ENCODE measurements at regions not wholly inside any gene's neighbourhood (a gene's known extent, or its start where the extent isn't known, plus 50 kb on each side); places are given as distances from the start of the nearest gene placed in this dataset.

- H4K5ac ChIP-seq (ENCODE audit: low read length) = no peak overlapping the region
- H3K79me1 ChIP-seq (ENCODE audit: low read length) = no peaks in the 10 kb centered on the region
- H3K79me2 ChIP-seq (ENCODE audit: control insufficient read depth, insufficient read depth, low read length) = no peaks in the 10 kb centered on the region
- H3K4ac ChIP-seq (ENCODE audit: low read depth, low read length) = no peak overlapping the region
- H3K18ac ChIP-seq (ENCODE audit: low read length) = no peak overlapping the region
- no peaks in the 10 kb centered on the region for H3K27me3 ChIP-seq (ENCODE audit: insufficient read depth, low read length, poor library complexity)
- H2BK15ac ChIP-seq (replicated peaks; ENCODE audit: low read depth) = no peak overlapping the region
- no CpG with 5 or more reads among the region's 2 CpGs for WGBS (ENCODE audit: extremely low coverage, insufficient coverage, low lambda C conversion rate)
- no peak overlapping the region for H3K4me3 ChIP-seq (ENCODE audit: low read length)
- no peak overlapping the region for H3K27ac ChIP-seq (ENCODE audit: low read depth, low read length)
- no peak overlapping the region for H3K4me2 ChIP-seq (ENCODE audit: low read length)
- no peak for DNase-seq
- no peaks in the 10 kb centered on the region for H3K36me3 ChIP-seq (ENCODE audit: control insufficient read depth, insufficient read depth, low read length)
- H2BK5ac ChIP-seq (ENCODE audit: low read length) = no peak overlapping the region
- no peak overlapping the region for H3K23ac ChIP-seq (ENCODE audit: low read length)
- H3K4me1 ChIP-seq (ENCODE audit: control insufficient read depth, low read depth, low read length) = no peaks in the 10 kb centered on the region
- no peak overlapping the region for H3K9ac ChIP-seq (ENCODE audit: low read length)
- no peak overlapping the region for H2AK5ac ChIP-seq (ENCODE audit: low read length)
- no peak overlapping the region for H3K56ac ChIP-seq (ENCODE audit: low read length)
- no peak overlapping the region for H4K8ac ChIP-seq (ENCODE audit: low read depth, low read length)
- no peak overlapping the region for H2BK120ac ChIP-seq (ENCODE audit: low read depth, low read length)
These were observed 334.1 kb upstream of the MAN1A1 start for GRCh38 chr6:119683671-119684070.

GRCh38 chr6:119683031-119683430 lies 333.5 kb upstream of the MAN1A1 start:
- H3K4me2 ChIP-seq (ENCODE audit: low read length) = no peak overlapping the region
- H3K9ac ChIP-seq (ENCODE audit: low read length) = no peak overlapping the region
- no peak overlapping the region for H2BK15ac ChIP-seq (replicated peaks; ENCODE audit: low read depth)
- no peaks in the 10 kb centered on the region for H3K79me1 ChIP-seq (ENCODE audit: low read length)
- no peak overlapping the region for H4K8ac ChIP-seq (ENCODE audit: low read depth, low read length)
- H3K4ac ChIP-seq (ENCODE audit: low read depth, low read length) = no peak overlapping the region
- H3K36me3 ChIP-seq (ENCODE audit: control insufficient read depth, insufficient read depth, low read length) = no peaks in the 10 kb centered on the region
- H4K5ac ChIP-seq (ENCODE audit: low read length) = no peak overlapping the region
- H3K27me3 ChIP-seq (ENCODE audit: insufficient read depth, low read length, poor library complexity) = no peaks in the 10 kb centered on the region
- no peak overlapping the region for H3K18ac ChIP-seq (ENCODE audit: low read length)
- H3K23ac ChIP-seq (ENCODE audit: low read length) = no peak overlapping the region
- H2BK120ac ChIP-seq (ENCODE audit: low read depth, low read length) = no peak overlapping the region
- H2BK5ac ChIP-seq (ENCODE audit: low read length) = no peak overlapping the region
- WGBS (ENCODE audit: extremely low coverage, insufficient coverage, low lambda C conversion rate) = no CpG with 5 or more reads among the region's 2 CpGs
- DNase-seq = peak; percentile 10
- H3K4me1 ChIP-seq (ENCODE audit: control insufficient read depth, low read depth, low read length) = no peaks in the 10 kb centered on the region
- no peaks in the 10 kb centered on the region for H3K79me2 ChIP-seq (ENCODE audit: control insufficient read depth, insufficient read depth, low read length)
- H3K56ac ChIP-seq (ENCODE audit: low read length) = no peak overlapping the region
- H2AK5ac ChIP-seq (ENCODE audit: low read length) = no peak overlapping the region
- H3K27ac ChIP-seq (ENCODE audit: low read depth, low read length) = no peak overlapping the region
- H3K4me3 ChIP-seq (ENCODE audit: low read length) = no peak overlapping the region

DNA sequence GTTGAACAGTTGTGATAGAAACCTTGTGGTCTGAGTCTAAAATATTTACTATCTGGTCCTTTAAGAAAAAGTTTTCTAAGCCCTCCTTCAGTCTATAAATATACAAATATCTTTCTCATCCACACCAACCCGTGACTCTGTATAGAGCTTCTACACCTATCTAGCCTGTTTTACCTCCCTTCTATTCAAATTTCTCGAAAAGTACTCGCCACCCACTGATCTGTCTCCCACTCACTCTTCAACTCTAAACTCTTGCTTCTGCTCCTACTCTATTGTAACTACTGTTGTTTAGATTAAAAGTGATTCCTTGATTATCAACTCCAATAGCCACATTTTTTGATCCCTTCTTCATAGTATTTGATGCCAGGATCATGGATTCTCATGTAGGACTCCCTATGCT lies 329.4 kb upstream of the MAN1A1 start:
- Histone ChIP-seq H3K4me3 (ENCODE audit: low read length) (no peak overlapping the region), H3K23ac (ENCODE audit: low read length) (no peak overlapping the region), H3K36me3 (ENCODE audit: control insufficient read depth, insufficient read depth, low read length) (no peaks in the 10 kb centered on the region), H4K5ac (ENCODE audit: low read length) (no peak overlapping the region), H2BK120ac (ENCODE audit: low read depth, low read length) (no peak overlapping the region), H4K8ac (ENCODE audit: low read depth, low read length) (no peak overlapping the region), H2AK5ac (ENCODE audit: low read length) (no peak overlapping the region), H3K56ac (ENCODE audit: low read length) (no peak overlapping the region), H3K27me3 (ENCODE audit: insufficient read depth, low read length, poor library complexity) (no peaks in the 10 kb centered on the region), H3K27ac (ENCODE audit: low read depth, low read length) (no peak overlapping the region), H3K18ac (ENCODE audit: low read length) (no peak overlapping the region), H2BK15ac (replicated peaks; ENCODE audit: low read depth) (no peak overlapping the region), H3K4ac (ENCODE audit: low read depth, low read length) (no peak overlapping the region), H3K4me1 (ENCODE audit: control insufficient read depth, low read depth, low read length) (no peaks in the 10 kb centered on the region), H3K79me1 (ENCODE audit: low read length) (no peaks in the 10 kb centered on the region), H3K79me2 (ENCODE audit: control insufficient read depth, insufficient read depth, low read length) (no peaks in the 10 kb centered on the region), H3K9ac (ENCODE audit: low read length) (no peak overlapping the region), H2BK5ac (ENCODE audit: low read length) (no peak overlapping the region), H3K4me2 (ENCODE audit: low read length) (no peak overlapping the region)
- WGBS (ENCODE audit: extremely low coverage, insufficient coverage, low lambda C conversion rate) = no CpG with 5 or more reads among the region's 3 CpGs
- DNase-seq = no peak

GRCh38 chr6:119677384-119677783 lies 327.8 kb upstream of the MAN1A1 start:
- no CpG with 5 or more reads among the region's 2 CpGs for WGBS (ENCODE audit: extremely low coverage, insufficient coverage, low lambda C conversion rate)
- H3K27ac ChIP-seq (ENCODE audit: low read depth, low read length) = no peak overlapping the region
- H3K79me2 ChIP-seq (ENCODE audit: control insufficient read depth, insufficient read depth, low read length) = no peaks in the 10 kb centered on the region
- H3K9ac ChIP-seq (ENCODE audit: low read length) = no peak overlapping the region
- H3K27me3 ChIP-seq (ENCODE audit: insufficient read depth, low read length, poor library complexity) = no peaks in the 10 kb centered on the region
- no peak overlapping the region for H4K5ac ChIP-seq (ENCODE audit: low read length)
- no peak overlapping the region for H2BK120ac ChIP-seq (ENCODE audit: low read depth, low read length)
- H4K8ac ChIP-seq (ENCODE audit: low read depth, low read length) = no peak overlapping the region
- no peak overlapping the region for H3K4me2 ChIP-seq (ENCODE audit: low read length)
- no peak overlapping the region for H3K4me3 ChIP-seq (ENCODE audit: low read length)
- no peak for DNase-seq
- H2BK5ac ChIP-seq (ENCODE audit: low read length) = no peak overlapping the region
- H3K4ac ChIP-seq (ENCODE audit: low read depth, low read length) = no peak overlapping the region
- H3K4me1 ChIP-seq (ENCODE audit: control insufficient read depth, low read depth, low read length) = no peaks in the 10 kb centered on the region
- H3K56ac ChIP-seq (ENCODE audit: low read length) = no peak overlapping the region
- no peak overlapping the region for H2BK15ac ChIP-seq (replicated peaks; ENCODE audit: low read depth)
- no peaks in the 10 kb centered on the region for H3K79me1 ChIP-seq (ENCODE audit: low read length)
- no peak overlapping the region for H3K23ac ChIP-seq (ENCODE audit: low read length)
- no peak overlapping the region for H3K18ac ChIP-seq (ENCODE audit: low read length)
- H3K36me3 ChIP-seq (ENCODE audit: control insufficient read depth, insufficient read depth, low read length) = no peaks in the 10 kb centered on the region
- H2AK5ac ChIP-seq (ENCODE audit: low read length) = no peak overlapping the region

GRCh38 chr6:119676961-119677360 lies 327.4 kb upstream of the MAN1A1 start:
- H2BK15ac ChIP-seq (replicated peaks; ENCODE audit: low read depth) = no peak overlapping the region
- no peak overlapping the region for H3K4me3 ChIP-seq (ENCODE audit: low read length)
- no peaks in the 10 kb centered on the region for H3K79me1 ChIP-seq (ENCODE audit: low read length)
- H2AK5ac ChIP-seq (ENCODE audit: low read length) = no peak overlapping the region
- H3K18ac ChIP-seq (ENCODE audit: low read length) = no peak overlapping the region
- H3K4me2 ChIP-seq (ENCODE audit: low read length) = no peak overlapping the region
- no peaks in the 10 kb centered on the region for H3K79me2 ChIP-seq (ENCODE audit: control insufficient read depth, insufficient read depth, low read length)
- no peak overlapping the region for H3K9ac ChIP-seq (ENCODE audit: low read length)
- H3K36me3 ChIP-seq (ENCODE audit: control insufficient read depth, insufficient read depth, low read length) = no peaks in the 10 kb centered on the region
- no peak overlapping the region for H3K4ac ChIP-seq (ENCODE audit: low read depth, low read length)
- no peak overlapping the region for H3K23ac ChIP-seq (ENCODE audit: low read length)
- no peak for DNase-seq
- H3K56ac ChIP-seq (ENCODE audit: low read length) = no peak overlapping the region
- no peaks in the 10 kb centered on the region for H3K27me3 ChIP-seq (ENCODE audit: insufficient read depth, low read length, poor library complexity)
- H4K5ac ChIP-seq (ENCODE audit: low read length) = no peak overlapping the region
- H2BK120ac ChIP-seq (ENCODE audit: low read depth, low read length) = no peak overlapping the region
- no peak overlapping the region for H4K8ac ChIP-seq (ENCODE audit: low read depth, low read length)
- no CpG with 5 or more reads among the region's 4 CpGs for WGBS (ENCODE audit: extremely low coverage, insufficient coverage, low lambda C conversion rate)
- no peaks in the 10 kb centered on the region for H3K4me1 ChIP-seq (ENCODE audit: control insufficient read depth, low read depth, low read length)
- no peak overlapping the region for H2BK5ac ChIP-seq (ENCODE audit: low read length)
- no peak overlapping the region for H3K27ac ChIP-seq (ENCODE audit: low read depth, low read length)

GRCh38 chr6:119676230-119676629 lies 326.7 kb upstream of the MAN1A1 start:
- H2BK120ac ChIP-seq (ENCODE audit: low read depth, low read length) = no peak overlapping the region
- no peak overlapping the region for H3K9ac ChIP-seq (ENCODE audit: low read length)
- no peak overlapping the region for H3K4me2 ChIP-seq (ENCODE audit: low read length)
- no peak overlapping the region for H3K23ac ChIP-seq (ENCODE audit: low read length)
- H2BK15ac ChIP-seq (replicated peaks; ENCODE audit: low read depth) = no peak overlapping the region
- H3K18ac ChIP-seq (ENCODE audit: low read length) = no peak overlapping the region
- no peaks in the 10 kb centered on the region for H3K36me3 ChIP-seq (ENCODE audit: control insufficient read depth, insufficient read depth, low read length)
- no peaks in the 10 kb centered on the region for H3K79me1 ChIP-seq (ENCODE audit: low read length)
- no peak overlapping the region for H4K8ac ChIP-seq (ENCODE audit: low read depth, low read length)
- no peak overlapping the region for H3K56ac ChIP-seq (ENCODE audit: low read length)
- no peaks in the 10 kb centered on the region for H3K27me3 ChIP-seq (ENCODE audit: insufficient read depth, low read length, poor library complexity)
- H3K79me2 ChIP-seq (ENCODE audit: control insufficient read depth, insufficient read depth, low read length) = no peaks in the 10 kb centered on the region
- no peak overlapping the region for H3K4me3 ChIP-seq (ENCODE audit: low read length)
- no CpG with 5 or more reads among the region's 1 CpG for WGBS (ENCODE audit: extremely low coverage, insufficient coverage, low lambda C conversion rate)
- H3K4me1 ChIP-seq (ENCODE audit: control insufficient read depth, low read depth, low read length) = no peaks in the 10 kb centered on the region
- no peak overlapping the region for H3K27ac ChIP-seq (ENCODE audit: low read depth, low read length)
- no peak overlapping the region for H2AK5ac ChIP-seq (ENCODE audit: low read length)
- H4K5ac ChIP-seq (ENCODE audit: low read length) = no peak overlapping the region
- DNase-seq = no peak
- H3K4ac ChIP-seq (ENCODE audit: low read depth, low read length) = no peak overlapping the region
- H2BK5ac ChIP-seq (ENCODE audit: low read length) = no peak overlapping the region

Measured in mesendoderm (in vitro differentiated cells).